AG09319 (cell line): ENCODE measurements at regions not wholly inside any gene's neighbourhood (a gene's known extent, or its start where the extent isn't known, plus 50 kb on each side); places are given as distances from the start of the nearest gene placed in this dataset.

Source experiments
- DNase-seq: peaks from one replicate; pipeline ENCODE4 v3.0.0-alpha.2; 2010; ENCODE audit warnings: low read depth; ENCODE audit errors: extremely low read depth
- CTCF ChIP-seq: IDR thresholded peaks from 2 replicates; pipeline ENCODE4 v1.5.1; 2011; ENCODE audit warnings: low read depth, mild to moderate bottlenecking, inconsistent platforms, low read length, moderate library complexity

DNA sequence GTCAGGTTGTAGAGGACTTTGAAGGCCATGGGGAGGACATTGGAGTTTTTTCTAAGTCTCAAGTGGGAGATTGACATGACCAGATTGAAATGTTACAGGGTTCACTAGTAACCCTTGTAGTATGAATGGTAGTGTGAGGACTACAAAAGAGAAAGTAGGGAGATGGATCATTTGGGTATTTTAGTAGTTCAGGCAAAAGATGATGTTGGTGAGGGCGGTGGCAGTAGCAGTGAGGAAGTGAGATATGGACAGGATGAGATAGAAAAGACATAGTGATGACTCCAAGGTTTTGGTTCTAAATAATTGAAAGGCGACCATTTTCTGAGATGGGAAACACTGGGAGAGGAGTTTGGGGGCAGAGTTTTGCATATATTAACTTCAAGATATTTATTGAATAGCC lies 94.2 kb upstream of the CNTN1 start:
- no peak for TF ChIP-seq CTCF
- DNase-seq, result no peak

- no peak for DNase-seq
- no peak for TF ChIP-seq CTCF
These were observed 89.7 kb upstream of the CNTN1 start for GRCh38 chr12:40602562-40602961.

DNA sequence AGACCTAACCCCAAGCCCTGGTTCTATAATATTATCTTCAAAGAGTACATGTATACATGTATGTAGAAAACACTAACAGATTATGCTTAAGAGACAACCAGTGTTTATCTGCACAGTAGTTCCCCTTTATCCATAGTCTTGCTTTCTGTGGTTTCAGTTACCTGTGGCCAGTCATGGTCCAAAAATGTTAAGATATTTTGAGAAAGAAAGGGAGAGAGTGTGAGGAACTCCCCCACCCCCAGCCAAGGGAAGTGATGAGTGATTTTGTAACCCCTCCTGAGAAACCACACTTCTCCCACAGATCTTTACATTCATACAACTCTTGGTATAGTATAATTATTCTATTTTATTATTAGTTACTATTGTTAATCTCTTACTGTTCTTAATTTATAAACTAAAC lies 77.3 kb upstream of the CNTN1 start:
- no peak for DNase-seq
- TF ChIP-seq CTCF, result no peak

GRCh38 chr12:40615590-40615989 lies 76.6 kb upstream of the CNTN1 start:
- no peak for TF ChIP-seq CTCF

GRCh38 chr12:40616383-40616915 lies 75.8 kb upstream of the CNTN1 start:
- TF ChIP-seq CTCF, result no peak
- no peak for DNase-seq

More at GRCh38 chr12:40615590-40615989, 76.6 kb upstream of the CNTN1 start:
- no peak for DNase-seq

DNA sequence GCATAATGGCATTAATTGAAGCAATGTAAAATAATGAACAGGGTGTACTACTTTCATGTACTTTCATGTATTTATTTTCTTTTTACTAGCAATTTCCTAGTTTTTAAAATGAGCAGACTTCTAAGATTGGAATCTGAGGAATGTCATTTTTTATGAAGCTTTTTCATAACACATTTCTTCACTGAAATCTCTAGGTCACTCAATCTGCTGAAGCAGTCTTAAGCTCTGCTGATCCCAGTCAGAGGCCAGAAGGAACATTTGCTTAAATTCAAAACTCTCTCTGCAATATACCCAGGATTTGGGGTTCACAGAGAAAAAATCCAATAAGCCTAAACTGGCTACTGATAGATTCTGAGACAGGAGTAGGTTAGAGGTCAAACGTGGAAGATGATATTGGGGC lies 73.6 kb upstream of the CNTN1 start:
- TF ChIP-seq CTCF, result no peak
- no peak for DNase-seq

DNA sequence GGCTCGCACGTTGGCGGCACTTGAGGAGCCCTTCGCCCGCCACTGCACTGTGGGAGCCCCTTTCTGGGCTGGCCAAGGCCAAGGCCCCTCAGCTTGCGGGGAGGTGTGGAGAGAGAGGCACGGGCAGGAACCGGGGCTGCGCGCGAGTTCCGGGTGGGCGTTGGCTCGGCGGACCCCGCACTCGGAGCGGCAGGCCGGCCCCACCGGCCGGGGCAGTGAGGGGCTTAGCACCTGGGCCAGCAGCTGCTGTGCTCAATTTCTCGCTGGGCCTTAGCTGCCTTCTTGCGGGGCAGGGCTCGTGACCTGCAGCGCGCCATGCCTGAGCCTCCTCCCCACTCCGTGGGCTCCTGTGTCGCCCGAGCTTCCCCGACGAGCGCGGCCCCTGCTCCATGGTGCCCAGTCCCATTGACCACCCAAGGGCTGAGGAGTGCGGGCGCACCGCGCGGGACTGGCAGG lies 71.6 kb upstream of the CNTN1 start:
- no peak for TF ChIP-seq CTCF
- DNase-seq, result no peak
